ENCODE measurements at regions not wholly inside any gene's neighbourhood (a gene's known extent, or its start where the extent isn't known, plus 50 kb on each side); places are given as distances from the start of the nearest gene placed in this dataset.

DNA sequence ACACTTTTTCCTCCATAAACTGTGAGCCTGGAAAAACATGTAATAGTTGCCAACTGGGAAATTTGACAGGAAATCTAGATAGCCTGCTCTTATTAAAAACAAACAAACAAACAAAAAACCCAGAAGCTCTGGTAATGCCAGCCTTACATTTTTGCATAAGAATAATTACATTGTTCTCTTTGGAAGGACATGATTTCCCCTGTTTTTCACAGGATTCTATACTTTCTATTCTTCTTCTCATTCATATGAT, 137.9 kb downstream of the AEBP2 start:
- no peak for DNase-seq (ENCODE audit: low read depth)
- H3K27me3 ChIP-seq (ENCODE audit: control insufficient read depth, insufficient read depth, low read length) = no peaks in the 10 kb centered on the region
- H3K36me3 ChIP-seq (ENCODE audit: control insufficient read depth, insufficient read depth, low read length) = no peaks in the 10 kb centered on the region
- no peak for TF ChIP-seq CTCF (IDR thresholded peaks at IDR 0.05; ENCODE audit: insufficient read depth, low read length, poor library complexity, severe bottlenecking)
- H3K4me3 ChIP-seq (ENCODE audit: low read depth, low read length) = no peak overlapping the region

GRCh38 chr12:19584732-19585131, 145.4 kb downstream of the AEBP2 start:
- no peak overlapping the region for H3K4me3 ChIP-seq (ENCODE audit: low read depth, low read length)
- TF ChIP-seq CTCF (IDR thresholded peaks at IDR 0.05; ENCODE audit: insufficient read depth, low read length, poor library complexity, severe bottlenecking) = no peak
- no peaks in the 10 kb centered on the region for H3K36me3 ChIP-seq (ENCODE audit: control insufficient read depth, insufficient read depth, low read length)
- H3K27me3 ChIP-seq (ENCODE audit: control insufficient read depth, insufficient read depth, low read length) = no peaks in the 10 kb centered on the region
- no peak for DNase-seq (ENCODE audit: low read depth)

DNA sequence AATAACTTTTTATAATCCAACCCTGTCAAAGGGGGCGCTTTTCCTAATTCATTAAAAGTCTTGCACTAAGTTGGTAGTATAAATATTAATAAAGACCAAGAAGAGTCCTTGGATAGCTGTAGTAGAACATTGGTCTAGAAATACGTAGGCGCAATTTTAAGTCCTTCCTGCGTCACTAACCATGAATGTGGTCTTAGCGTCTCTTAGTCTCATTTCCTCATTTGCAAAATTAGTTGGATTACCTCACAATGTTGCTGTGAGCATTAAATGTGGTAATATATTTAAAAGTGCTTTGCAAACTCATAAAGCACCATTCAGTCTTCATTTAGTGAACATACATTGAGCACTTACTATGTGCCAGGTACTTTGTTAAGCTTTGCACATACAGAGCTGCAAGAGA, 149.7 kb downstream of the AEBP2 start:
- Histone ChIP-seq H3K27me3 (ENCODE audit: control insufficient read depth, insufficient read depth, low read length) (no peaks in the 10 kb centered on the region), H3K4me3 (ENCODE audit: low read depth, low read length) (no peak overlapping the region)
- TF ChIP-seq CTCF (IDR thresholded peaks at IDR 0.05; ENCODE audit: insufficient read depth, low read length, poor library complexity, severe bottlenecking) = no peak

GRCh38 chr12:19591951-19592350, 152.7 kb downstream of the AEBP2 start:
- no peak overlapping the region for H3K4me3 ChIP-seq (ENCODE audit: low read depth, low read length)
- no peaks in the 10 kb centered on the region for H3K27me3 ChIP-seq (ENCODE audit: control insufficient read depth, insufficient read depth, low read length)
- no peaks in the 10 kb centered on the region for H3K36me3 ChIP-seq (ENCODE audit: control insufficient read depth, insufficient read depth, low read length)
- no peak for TF ChIP-seq CTCF (IDR thresholded peaks at IDR 0.05; ENCODE audit: insufficient read depth, low read length, poor library complexity, severe bottlenecking)
- no peak for DNase-seq (ENCODE audit: low read depth)

More for the DNA sequence above, 149.7 kb downstream of the AEBP2 start:
- DNase-seq (ENCODE audit: low read depth) = no peak
- H3K36me3 ChIP-seq (ENCODE audit: control insufficient read depth, insufficient read depth, low read length) = no peaks in the 10 kb centered on the region

GRCh38 chr12:19596434-19597166, 157.3 kb downstream of the AEBP2 start:
- no peaks in the 10 kb centered on the region for H3K36me3 ChIP-seq (ENCODE audit: control insufficient read depth, insufficient read depth, low read length)
- no peak for DNase-seq (ENCODE audit: low read depth)
- no peak overlapping the region for H3K4me3 ChIP-seq (ENCODE audit: low read depth, low read length)
- no peaks in the 10 kb centered on the region for H3K27me3 ChIP-seq (ENCODE audit: control insufficient read depth, insufficient read depth, low read length)
- no peak for TF ChIP-seq CTCF (IDR thresholded peaks at IDR 0.05; ENCODE audit: insufficient read depth, low read length, poor library complexity, severe bottlenecking)

All from kidney epithelial cell (primary cell).